ENCODE measurements at regions not wholly inside any gene's neighbourhood (a gene's known extent, or its start where the extent isn't known, plus 50 kb on each side); places are given as distances from the start of the nearest gene placed in this dataset.

- no peak for DNase-seq (ENCODE audit: low spot score)
These were observed 324.7 kb upstream of the ZMIZ1 start for GRCh38 chr10:78744056-78744455.

- DNase-seq (ENCODE audit: low spot score) = no peak
These were observed 324.2 kb upstream of the ZMIZ1 start for GRCh38 chr10:78744491-78745090.

GRCh38 chr10:78745441-78745840, 323.3 kb upstream of the ZMIZ1 start:
- no peak for DNase-seq (ENCODE audit: low spot score)

- no peak for DNase-seq (ENCODE audit: low spot score)
These were observed 322.5 kb upstream of the ZMIZ1 start for GRCh38 chr10:78746155-78746763.

GRCh38 chr10:78747401-78748234, 321.1 kb upstream of the ZMIZ1 start:
- no peak for DNase-seq (ENCODE audit: low spot score)

- DNase-seq (ENCODE audit: low spot score) = no peak
These were observed 320.6 kb upstream of the ZMIZ1 start for GRCh38 chr10:78748235-78748533.

GRCh38 chr10:78749200-78749599, 319.6 kb upstream of the ZMIZ1 start:
- no peak for DNase-seq (ENCODE audit: low spot score)

- DNase-seq (ENCODE audit: low spot score) = no peak
These were observed 318.9 kb upstream of the ZMIZ1 start for GRCh38 chr10:78749898-78750297.

GRCh38 chr10:78750418-78750817, 318.3 kb upstream of the ZMIZ1 start:
- no peak for DNase-seq (ENCODE audit: low spot score)

- DNase-seq (ENCODE audit: low spot score) = no peak
These were observed 317.1 kb upstream of the ZMIZ1 start for GRCh38 chr10:78751716-78752115.

- no peak for DNase-seq (ENCODE audit: low spot score)
These were observed 316.5 kb upstream of the ZMIZ1 start for GRCh38 chr10:78752221-78752620.

- DNase-seq (ENCODE audit: low spot score) = peak; percentile 32
These were observed 316.1 kb upstream of the ZMIZ1 start for GRCh38 chr10:78752708-78753107.

- DNase-seq (ENCODE audit: low spot score) = peak; percentile 66
These were observed 314.3 kb upstream of the ZMIZ1 start for GRCh38 chr10:78754269-78755062.

GRCh38 chr10:78755063-78755701, 313.6 kb upstream of the ZMIZ1 start:
- DNase-seq (ENCODE audit: low spot score) = no peak

GRCh38 chr10:78755877-78756455, 312.8 kb upstream of the ZMIZ1 start:
- no peak for DNase-seq (ENCODE audit: low spot score)

- DNase-seq (ENCODE audit: low spot score) = peak; percentile 98
These were observed 312.0 kb upstream of the ZMIZ1 start for GRCh38 chr10:78756604-78757343.

GRCh38 chr10:78757344-78757925, 311.3 kb upstream of the ZMIZ1 start:
- DNase-seq (ENCODE audit: low spot score) = no peak

GRCh38 chr10:78758176-78758575, 310.6 kb upstream of the ZMIZ1 start:
- DNase-seq (ENCODE audit: low spot score) = no peak

- DNase-seq (ENCODE audit: low spot score) = no peak
These were observed 309.2 kb upstream of the ZMIZ1 start for GRCh38 chr10:78759456-78760120.
